ENCODE measurements at regions not wholly inside any gene's neighbourhood (a gene's known extent, or its start where the extent isn't known, plus 50 kb on each side); places are given as distances from the start of the nearest gene placed in this dataset.

- no peaks in the 10 kb centered on the region for H3K9me3 Mint-ChIP-seq (ENCODE audit: insufficient read depth)
- no peak overlapping the region for H3K27ac ChIP-seq (ENCODE audit: low read length in 2 of 2)
- H3K4me1 ChIP-seq (ENCODE audit: control insufficient read depth in 2 of 2, insufficient read depth in 2 of 2, low read length in 2 of 2): no peaks in the 10 kb centered on the region
- no peaks in the 10 kb centered on the region for H4K20me1 ChIP-seq (ENCODE audit: control insufficient read depth, insufficient read depth, low read length, poor library complexity, severe bottlenecking)
- no peak overlapping the region for H3K9ac ChIP-seq (ENCODE audit: low read length)
- CTCF ChIA-PET: no interaction called here
- no peak overlapping the region for H3K4me3 ChIP-seq (ENCODE audit: control extremely low read depth in 1 of 5, extremely low read depth in 1 of 5, insufficient read depth in 1 of 5, low read depth in 2 of 5, low read length in 4 of 5)
- POLR2A ChIA-PET: no interaction called here
- H3K27me3 Mint-ChIP-seq: no peaks in the 10 kb centered on the region
- no peak for ATAC-seq (ENCODE audit: low read depth)
- no peaks in the 10 kb centered on the region for H3K79me2 ChIP-seq (ENCODE audit: control insufficient read depth, insufficient read depth, low read length)
- H3K27me3 ChIP-seq (replicated peaks in 1 of 4; ENCODE audit: control extremely low read depth in 1 of 4, control insufficient read depth in 3 of 4, insufficient read depth in 4 of 4, low read length in 3 of 4): no peaks in the 10 kb centered on the region
- TF ChIP-seq CTCF (IDR thresholded peaks at IDR 0.05): no peak
- no peak for TF ChIP-seq EZH2 (IDR thresholded peaks at IDR 0.05; ENCODE audit: borderline replicate concordance, insufficient read depth, low read depth, low read length, poor library complexity, severe bottlenecking)
- no peak for DNase-seq
- H3K36me3 ChIP-seq (replicated peaks in 1 of 2; ENCODE audit: control extremely low read depth in 1 of 2, control insufficient read depth in 1 of 2, extremely low read depth in 1 of 2, insufficient read depth in 2 of 2, low read length in 1 of 2): no peaks in the 10 kb centered on the region
- WGBS (ENCODE audit: insufficient coverage): 92% methylated on average over 3 of the region's 3 CpGs
- H3K4me1 Mint-ChIP-seq: no peaks in the 10 kb centered on the region
- no peaks in the 10 kb centered on the region for H3K9me3 ChIP-seq (ENCODE audit: control extremely low read depth in 1 of 3, control insufficient read depth in 2 of 3, insufficient read depth in 1 of 3, low read length in 2 of 3)
- no peak overlapping the region for H3K4me2 ChIP-seq (replicated peaks; ENCODE audit: low read depth, low read length, poor library complexity, severe bottlenecking)
- no peak overlapping the region for H3K4me3 Mint-ChIP-seq
- intact Hi-C loops (cut with micrococcal nuclease): no loop called here
- no peak overlapping the region for H2AFZ ChIP-seq (ENCODE audit: insufficient read depth, low read depth, low read length, poor library complexity, severe bottlenecking)
- H3K27ac Mint-ChIP-seq: no peak overlapping the region
Measured at GRCh38 chr5:38712391-38712790, 133.4 kb upstream of the OSMR start.

- TF ChIP-seq CTCF (IDR thresholded peaks at IDR 0.05) (no peak), EZH2 (IDR thresholded peaks at IDR 0.05; ENCODE audit: borderline replicate concordance, insufficient read depth, low read depth, low read length, poor library complexity, severe bottlenecking) (no peak)
- H3K4me3 ChIP-seq (ENCODE audit: control extremely low read depth in 1 of 5, extremely low read depth in 1 of 5, insufficient read depth in 1 of 5, low read depth in 2 of 5, low read length in 4 of 5): no peak overlapping the region
- ChIA-PET CTCF (no interaction called here), POLR2A (no interaction called here)
- no peaks in the 10 kb centered on the region for H3K4me1 ChIP-seq (ENCODE audit: control insufficient read depth in 2 of 2, insufficient read depth in 2 of 2, low read length in 2 of 2)
- WGBS (ENCODE audit: insufficient coverage): no CpG with 5 or more reads among the region's 3 CpGs
- Mint-ChIP-seq H3K9me3 (ENCODE audit: insufficient read depth) (no peaks in the 10 kb centered on the region), H3K27me3 (no peaks in the 10 kb centered on the region), H3K4me3 (no peak overlapping the region), H3K27ac (no peak overlapping the region), H3K4me1 (no peaks in the 10 kb centered on the region)
- H3K27ac ChIP-seq (ENCODE audit: low read length in 2 of 2): no peak overlapping the region
- no peaks in the 10 kb centered on the region for H4K20me1 ChIP-seq (ENCODE audit: control insufficient read depth, insufficient read depth, low read length, poor library complexity, severe bottlenecking)
- no peak for DNase-seq
- H3K36me3 ChIP-seq (replicated peaks in 1 of 2; ENCODE audit: control extremely low read depth in 1 of 2, control insufficient read depth in 1 of 2, extremely low read depth in 1 of 2, insufficient read depth in 2 of 2, low read length in 1 of 2): no peaks in the 10 kb centered on the region
- H3K79me2 ChIP-seq (ENCODE audit: control insufficient read depth, insufficient read depth, low read length): no peaks in the 10 kb centered on the region
- H3K9me3 ChIP-seq (ENCODE audit: control extremely low read depth in 1 of 3, control insufficient read depth in 2 of 3, insufficient read depth in 1 of 3, low read length in 2 of 3): no peaks in the 10 kb centered on the region
- no peaks in the 10 kb centered on the region for H3K27me3 ChIP-seq (replicated peaks in 1 of 4; ENCODE audit: control extremely low read depth in 1 of 4, control insufficient read depth in 3 of 4, insufficient read depth in 4 of 4, low read length in 3 of 4)
- intact Hi-C loops (cut with micrococcal nuclease): no loop called here
- no peak overlapping the region for H3K4me2 ChIP-seq (replicated peaks; ENCODE audit: low read depth, low read length, poor library complexity, severe bottlenecking)
- no peak for ATAC-seq (ENCODE audit: low read depth)
- no peak overlapping the region for H2AFZ ChIP-seq (ENCODE audit: insufficient read depth, low read depth, low read length, poor library complexity, severe bottlenecking)
- no peak overlapping the region for H3K9ac ChIP-seq (ENCODE audit: low read length)
Measured at GRCh38 chr5:38714240-38714639, 131.6 kb upstream of the OSMR start.
